Keratinocyte (primary cell): ENCODE measurements at regions not wholly inside any gene's neighbourhood (a gene's known extent, or its start where the extent isn't known, plus 50 kb on each side); places are given as distances from the start of the nearest gene placed in this dataset.

Experiments
- DNase-seq: peaks from one replicate; pipeline ENCODE4 v3.0.0-alpha.2; 2011; ENCODE audit warnings: low read depth, missing footprints, low spot score
- FAIRE-seq: peaks from 2 replicates; lab custom pipeline; 2011; peaks lifted over from hg19 to GRCh38; lab: Jason Lieb, UNC
- H2AFZ ChIP-seq: 2 replicates; pipeline ENCODE4 v1.6.0; 2012; ENCODE audit warnings: low read length, control low read depth, inconsistent platforms; ENCODE audit not compliant: control insufficient read depth
- H3K27ac ChIP-seq: 2 replicates; pipeline ENCODE4 v1.5.1; 2011; ENCODE audit warnings: low read length; ENCODE audit not compliant: control insufficient read depth, insufficient read depth
- H3K27me3 ChIP-seq: 3 replicates; pipeline ENCODE4 v1.6.0; 2011; ENCODE audit warnings: low read length; ENCODE audit not compliant: control insufficient read depth, insufficient read depth; ENCODE audit errors: extremely low read depth
- H3K36me3 ChIP-seq, 2 experiments: 2 replicates in 1 of 2; 3 replicates in 1 of 2; pipeline ENCODE4 v1.5.1; 2011; ENCODE audit warnings: low read length in 2 of 2, mild to moderate bottlenecking in 1 of 2; ENCODE audit not compliant: control insufficient read depth in 2 of 2, insufficient read depth in 2 of 2; ENCODE audit errors: extremely low read depth in 1 of 2
- H3K4me1 ChIP-seq: 3 replicates; pipeline ENCODE4 v1.5.1; 2011; ENCODE audit warnings: low read length; ENCODE audit not compliant: control insufficient read depth, insufficient read depth; ENCODE audit errors: extremely low read depth
- H3K4me2 ChIP-seq: 3 replicates; pipeline ENCODE4 v1.6.0; 2011; ENCODE audit warnings: low read depth, low read length; ENCODE audit not compliant: control insufficient read depth, insufficient read depth; ENCODE audit errors: extremely low read depth
- H3K4me3 ChIP-seq, 3 experiments: fragments of 200-600 bp in 1 of 3; sonication (generic) in 1 of 3; 2 replicates in 2 of 3; 3 replicates in 1 of 3; pipeline ENCODE4 v1.5.1; 2011 to 2016; ENCODE audit warnings: low read length in 3 of 3, mild to moderate bottlenecking in 3 of 3, control low read depth in 2 of 3, inconsistent platforms in 1 of 3, low read depth in 1 of 3, mixed read lengths in 1 of 3, mixed run types in 1 of 3, moderate library complexity in 1 of 3; ENCODE audit not compliant: control insufficient read depth in 2 of 3, insufficient read depth in 2 of 3; ENCODE audit errors: extremely low read depth in 1 of 3
- H3K79me2 ChIP-seq: 2 replicates; pipeline ENCODE4 v1.6.0; 2012; ENCODE audit warnings: low read length; ENCODE audit not compliant: control insufficient read depth, insufficient read depth
- H3K9ac ChIP-seq: 3 replicates; pipeline ENCODE4 v1.6.0; 2011; ENCODE audit warnings: low read length; ENCODE audit not compliant: control insufficient read depth, insufficient read depth; ENCODE audit errors: extremely low read depth
- H3K9me1 ChIP-seq: 3 replicates; pipeline ENCODE4 v1.6.0; 2011; ENCODE audit warnings: low read length; ENCODE audit not compliant: control insufficient read depth, insufficient read depth; ENCODE audit errors: extremely low read depth
- H3K9me3 ChIP-seq: 2 replicates; pipeline ENCODE4 v1.5.1; 2012; ENCODE audit warnings: low read depth, low read length; ENCODE audit not compliant: control insufficient read depth
- H4K20me1 ChIP-seq: 3 replicates; pipeline ENCODE4 v1.6.0; 2011; ENCODE audit warnings: low read length; ENCODE audit not compliant: control insufficient read depth, insufficient read depth; ENCODE audit errors: extremely low read depth
- CTCF ChIP-seq, 3 experiments: IDR thresholded peaks in 1 of 3; conservative IDR thresholded peaks in 1 of 3; optimal IDR thresholded peaks in 1 of 3; 2 replicates in 2 of 3; 3 replicates in 1 of 3; pipeline versions ENCODE3 to v1.5.1; 2011; ENCODE audit warnings: low read length in 3 of 3, mild to moderate bottlenecking in 3 of 3, moderate library complexity in 2 of 3, control low read depth in 1 of 3, inconsistent platforms in 1 of 3; ENCODE audit not compliant: insufficient read depth in 2 of 3; ENCODE audit errors: extremely low read depth in 1 of 3
- EZH2 ChIP-seq: IDR thresholded peaks from one replicate; pipeline ENCODE4 v1.6.1; 2012; ENCODE audit warnings: inconsistent platforms, mild to moderate bottlenecking, low read length, moderate library complexity
- dilution Hi-C: fragments of 300-500 bp; cut with MboI; formaldehyde crosslinking; loops from one replicate; pipeline ENCODE4 v1.7.0; 2020; ENCODE audit warnings: low sequenced_read_pairs; ENCODE audit not compliant: extremely low pct_ligation_motif_present

- no peak overlapping the region for H3K4me2 ChIP-seq
- no peak overlapping the region for H3K27ac ChIP-seq
- H3K36me3 ChIP-seq: peaks cover 2 to 8% of the 10 kb centered on the region in 2 experiments
- dilution Hi-C loops: no loop called here
- H4K20me1 ChIP-seq: no peaks in the 10 kb centered on the region
- peaks cover 54% of the 10 kb centered on the region for H3K79me2 ChIP-seq
- no peaks in the 10 kb centered on the region for H3K9me1 ChIP-seq
- no peaks in the 10 kb centered on the region for H3K27me3 ChIP-seq
- TF ChIP-seq EZH2 (no peak), CTCF (optimal IDR thresholded peaks at IDR 0.05 in 1 of 3, IDR thresholded peaks at IDR 0.05 in 1 of 3, conservative IDR thresholded peaks at IDR 0.05 in 1 of 3; ENCODE audit: extremely low read depth in 1 of 3, insufficient read depth in 2 of 3, low read length in 3 of 3) (no peak)
- FAIRE-seq (no peak), DNase-seq (no peak)
- no peaks in the 10 kb centered on the region for H3K9me3 ChIP-seq
- H2AFZ ChIP-seq: no peak overlapping the region
- no peaks in the 10 kb centered on the region for H3K4me1 ChIP-seq
- H3K9ac ChIP-seq: no peak overlapping the region
- H3K4me3 ChIP-seq: no peak overlapping the region
These were observed 88.3 kb upstream of the FRMD4B start for GRCh38 chr3:69474186-69474585.

GRCh38 chr3:69472093-69472492 is 86.2 kb upstream of the FRMD4B start:
- H3K4me3 ChIP-seq: no peak overlapping the region
- no peaks in the 10 kb centered on the region for H3K9me1 ChIP-seq
- no peaks in the 10 kb centered on the region for H3K4me1 ChIP-seq
- H3K9me3 ChIP-seq: no peaks in the 10 kb centered on the region
- H3K79me2 ChIP-seq: peaks cover 73% of the 10 kb centered on the region
- peaks cover 4 to 8% of the 10 kb centered on the region in 2 experiments for H3K36me3 ChIP-seq
- dilution Hi-C loops: no loop called here
- peak overlapping the region; percentile 10 for H3K9ac ChIP-seq
- no peak for FAIRE-seq
- no peaks in the 10 kb centered on the region for H4K20me1 ChIP-seq
- H3K27ac ChIP-seq: peak overlapping the region; percentile 62
- TF ChIP-seq EZH2: no peak
- TF ChIP-seq CTCF (optimal IDR thresholded peaks at IDR 0.05 in 1 of 3, IDR thresholded peaks at IDR 0.05 in 1 of 3, conservative IDR thresholded peaks at IDR 0.05 in 1 of 3; ENCODE audit: extremely low read depth in 1 of 3, insufficient read depth in 2 of 3, low read length in 3 of 3): no peak
- no peaks in the 10 kb centered on the region for H3K27me3 ChIP-seq
- DNase-seq: no peak
- H3K4me2 ChIP-seq: no peak overlapping the region
- H2AFZ ChIP-seq: no peak overlapping the region
